ENCODE measurements at regions not wholly inside any gene's neighbourhood (a gene's known extent, or its start where the extent isn't known, plus 50 kb on each side); places are given as distances from the start of the nearest gene placed in this dataset.
"Not testable (repeated sequence)": the region's sequence is repeated elsewhere in the genome, so short reads cannot be mapped to it uniquely, and the experiment has no call there.

DNA sequence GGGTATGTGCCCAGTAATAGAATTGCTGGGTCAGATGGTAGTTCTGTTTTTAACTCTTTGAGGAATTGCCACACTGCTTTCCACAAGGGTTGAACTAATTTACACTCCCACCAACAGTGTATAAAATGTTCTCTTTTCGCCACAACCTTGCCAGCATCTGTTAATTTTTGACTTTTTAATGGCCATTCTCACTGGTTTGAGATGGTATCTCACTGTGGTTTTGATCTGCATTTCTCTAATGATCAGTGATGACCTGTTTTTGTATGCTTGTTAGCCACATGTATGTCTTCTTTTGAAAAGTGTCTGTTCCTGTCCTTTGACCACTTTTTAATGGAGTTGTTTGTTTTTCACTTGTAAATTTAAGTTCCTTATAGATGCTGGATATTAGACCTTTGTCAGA, 486.2 kb upstream of the TNP1 start:
- not testable (repeated sequence) for TF ChIP-seq POLR2A, POLR2AphosphoS5 (IDR thresholded peaks at IDR 0.05)
